MCF 10A (cell line): ENCODE measurements at regions not wholly inside any gene's neighbourhood (a gene's known extent, or its start where the extent isn't known, plus 50 kb on each side); places are given as distances from the start of the nearest gene placed in this dataset.
"Not testable (repeated sequence)": the region's sequence is repeated elsewhere in the genome, so short reads cannot be mapped to it uniquely, and the experiment has no call there.

ENCODE experiments used
- BruUV-seq: library from RNA; stranded (reverse); fragments of 400-500 nt; replicated peaks from 2 replicates; lab custom pipeline; 2021; lab: Mats Ljungman, UMichigan
- CTCF ChIA-PET: fragments of 300-600 bp; sonication (Branson Sonifier 250); formaldehyde crosslinking; extraction: SDS; loops from one replicate; lab custom pipeline; 2021; ENCODE audit warnings: antibody characterized with exemption, inconsistent platforms; lab: Yijun Ruan, JAX
- POLR2A ChIA-PET: fragments of 300-600, 350-650 bp; sonication (Branson Sonifier 250); formaldehyde crosslinking; extraction: SDS; loops from one replicate; lab custom pipeline; 2020; ENCODE audit warnings: antibody characterized with exemption, inconsistent platforms; lab: Yijun Ruan, JAX
- DNase-seq: peaks from one replicate; pipeline ENCODE4 v3.0.0-alpha.2; 2018; ENCODE audit not compliant: unreplicated experiment
- H3K27ac Mint-ChIP-seq: one replicate; pipeline ENCODE4 v1.8.0; 2022; ENCODE audit warnings: mild to moderate bottlenecking, low read depth, mixed read lengths; ENCODE audit not compliant: unreplicated experiment
- H3K27me3 Mint-ChIP-seq: one replicate; pipeline ENCODE4 v1.8.0; 2022; ENCODE audit warnings: mixed read lengths; ENCODE audit not compliant: insufficient read depth, unreplicated experiment
- H3K36me3 Mint-ChIP-seq: one replicate; pipeline ENCODE4 v1.8.0; 2022; ENCODE audit warnings: mild to moderate bottlenecking, moderate library complexity, mixed read lengths; ENCODE audit not compliant: insufficient read depth, unreplicated experiment
- H3K4me1 Mint-ChIP-seq: one replicate; pipeline ENCODE4 v1.8.0; 2022; ENCODE audit warnings: mixed read lengths; ENCODE audit not compliant: insufficient read depth, unreplicated experiment
- H3K4me3 Mint-ChIP-seq: one replicate; pipeline ENCODE4 v1.8.0; 2022; ENCODE audit warnings: mild to moderate bottlenecking, moderate library complexity, mixed read lengths; ENCODE audit not compliant: unreplicated experiment
- H3K9me3 Mint-ChIP-seq: one replicate; pipeline ENCODE4 v1.8.0; 2022; ENCODE audit warnings: mixed read lengths; ENCODE audit not compliant: unreplicated experiment
- intact Hi-C: fragments of 100-400 bp; cut with micrococcal nuclease; formaldehyde crosslinking; loops from 2 replicates; pipeline ENCODE4 v1.14.1; 2022

- H3K4me1 Mint-ChIP-seq, CTCF ChIA-PET, H3K27ac Mint-ChIP-seq, POLR2A ChIA-PET, H3K9me3 Mint-ChIP-seq, intact Hi-C loops, H3K4me3 Mint-ChIP-seq, H3K36me3 Mint-ChIP-seq, BruUV-seq, H3K27me3 Mint-ChIP-seq, DNase-seq: not testable (repeated sequence)
Measured at GRCh38 chr2:90290701-90291100, 1599.2 kb downstream of the RPIA start.

- DNase-seq, H3K27me3 Mint-ChIP-seq, H3K4me1 Mint-ChIP-seq, H3K4me3 Mint-ChIP-seq, POLR2A ChIA-PET, CTCF ChIA-PET, intact Hi-C loops, H3K27ac Mint-ChIP-seq, BruUV-seq, H3K36me3 Mint-ChIP-seq, H3K9me3 Mint-ChIP-seq: not testable (repeated sequence)
Measured at GRCh38 chr2:90291168-90291883, 1599.9 kb downstream of the RPIA start.

- intact Hi-C loops, H3K4me1 Mint-ChIP-seq, H3K27me3 Mint-ChIP-seq, POLR2A ChIA-PET, BruUV-seq, H3K4me3 Mint-ChIP-seq, H3K36me3 Mint-ChIP-seq, H3K9me3 Mint-ChIP-seq, H3K27ac Mint-ChIP-seq, DNase-seq, CTCF ChIA-PET: not testable (repeated sequence)
Measured at GRCh38 chr2:90291934-90292333, 1600.5 kb downstream of the RPIA start.

GRCh38 chr2:90292451-90292850, 1601.0 kb downstream of the RPIA start:
- H3K36me3 Mint-ChIP-seq, POLR2A ChIA-PET, intact Hi-C loops, H3K9me3 Mint-ChIP-seq, CTCF ChIA-PET, H3K4me3 Mint-ChIP-seq, BruUV-seq, H3K27ac Mint-ChIP-seq, DNase-seq, H3K4me1 Mint-ChIP-seq, H3K27me3 Mint-ChIP-seq: not testable (repeated sequence)

GRCh38 chr2:90293224-90293623, 1601.8 kb downstream of the RPIA start:
- H3K4me1 Mint-ChIP-seq, H3K9me3 Mint-ChIP-seq, H3K4me3 Mint-ChIP-seq, CTCF ChIA-PET, BruUV-seq, H3K27ac Mint-ChIP-seq, DNase-seq, H3K27me3 Mint-ChIP-seq, H3K36me3 Mint-ChIP-seq, intact Hi-C loops, POLR2A ChIA-PET: not testable (repeated sequence)

GRCh38 chr2:90293806-90294205, 1602.3 kb downstream of the RPIA start:
- H3K27me3 Mint-ChIP-seq, H3K27ac Mint-ChIP-seq, CTCF ChIA-PET, POLR2A ChIA-PET, H3K9me3 Mint-ChIP-seq, H3K36me3 Mint-ChIP-seq, H3K4me1 Mint-ChIP-seq, DNase-seq, intact Hi-C loops, BruUV-seq, H3K4me3 Mint-ChIP-seq: not testable (repeated sequence)

- H3K27me3 Mint-ChIP-seq, H3K36me3 Mint-ChIP-seq, H3K4me3 Mint-ChIP-seq, CTCF ChIA-PET, DNase-seq, BruUV-seq, intact Hi-C loops, POLR2A ChIA-PET, H3K9me3 Mint-ChIP-seq, H3K27ac Mint-ChIP-seq, H3K4me1 Mint-ChIP-seq: not testable (repeated sequence)
Measured at GRCh38 chr2:90295036-90295750, 1603.7 kb downstream of the RPIA start.

GRCh38 chr2:90296484-90296777, 1605.0 kb downstream of the RPIA start:
- CTCF ChIA-PET, H3K27me3 Mint-ChIP-seq, BruUV-seq, H3K4me3 Mint-ChIP-seq, H3K4me1 Mint-ChIP-seq, intact Hi-C loops, POLR2A ChIA-PET, H3K9me3 Mint-ChIP-seq, H3K36me3 Mint-ChIP-seq, DNase-seq, H3K27ac Mint-ChIP-seq: not testable (repeated sequence)

GRCh38 chr2:90297701-90298100, 1606.2 kb downstream of the RPIA start:
- H3K9me3 Mint-ChIP-seq, H3K36me3 Mint-ChIP-seq, BruUV-seq, H3K27ac Mint-ChIP-seq, H3K4me1 Mint-ChIP-seq, POLR2A ChIA-PET, H3K4me3 Mint-ChIP-seq, intact Hi-C loops, CTCF ChIA-PET, DNase-seq, H3K27me3 Mint-ChIP-seq: not testable (repeated sequence)
